ENCODE measurements at regions not wholly inside any gene's neighbourhood (a gene's known extent, or its start where the extent isn't known, plus 50 kb on each side); places are given as distances from the start of the nearest gene placed in this dataset.
"Not testable (repeated sequence)": the region's sequence is repeated elsewhere in the genome, so short reads cannot be mapped to it uniquely, and the experiment has no call there.

- not testable (repeated sequence) for DNase-seq (ENCODE audit: low read depth in 3 of 3, low spot score in 1 of 3)
Measured at GRCh38 chr5:34096033-34096432, 53.0 kb upstream of the C1QTNF3 start.

- DNase-seq (ENCODE audit: low read depth in 3 of 3, low spot score in 1 of 3): not testable (repeated sequence)
Measured at GRCh38 chr5:34099891-34100290, 56.9 kb upstream of the C1QTNF3 start.

GRCh38 chr5:34101567-34101966 lies 58.6 kb upstream of the C1QTNF3 start:
- DNase-seq (ENCODE audit: low read depth in 3 of 3, low spot score in 1 of 3): not testable (repeated sequence)

GRCh38 chr5:34108897-34109296 lies 65.9 kb upstream of the C1QTNF3 start:
- DNase-seq (ENCODE audit: low read depth in 3 of 3, low spot score in 1 of 3): not testable (repeated sequence)

GRCh38 chr5:34124280-34124679 lies 81.3 kb upstream of the C1QTNF3 start:
- DNase-seq (ENCODE audit: low read depth in 3 of 3, low spot score in 1 of 3): not testable (repeated sequence)

GRCh38 chr5:34125354-34125753 lies 82.3 kb upstream of the C1QTNF3 start:
- DNase-seq (ENCODE audit: low read depth in 3 of 3, low spot score in 1 of 3): not testable (repeated sequence)

- DNase-seq (ENCODE audit: low read depth in 3 of 3, low spot score in 1 of 3): not testable (repeated sequence)
Measured at GRCh38 chr5:34126741-34127140, 83.7 kb upstream of the C1QTNF3 start.

GRCh38 chr5:34127818-34128217 lies 84.8 kb upstream of the C1QTNF3 start:
- DNase-seq (ENCODE audit: low read depth in 3 of 3, low spot score in 1 of 3): not testable (repeated sequence)

GRCh38 chr5:34128890-34129289 lies 85.9 kb upstream of the C1QTNF3 start:
- not testable (repeated sequence) for DNase-seq (ENCODE audit: low read depth in 3 of 3, low spot score in 1 of 3)

GRCh38 chr5:34154988-34155387 lies 112.0 kb upstream of the C1QTNF3 start:
- not testable (repeated sequence) for DNase-seq (ENCODE audit: low read depth in 3 of 3, low spot score in 1 of 3)

- DNase-seq (ENCODE audit: low read depth in 3 of 3, low spot score in 1 of 3): not testable (repeated sequence)
Measured at GRCh38 chr5:34156703-34157414, 113.8 kb upstream of the C1QTNF3 start.

GRCh38 chr5:34160904-34161303 lies 117.9 kb upstream of the C1QTNF3 start:
- DNase-seq (ENCODE audit: low read depth in 3 of 3, low spot score in 1 of 3): not testable (repeated sequence)

- not testable (repeated sequence) for DNase-seq (ENCODE audit: low read depth in 3 of 3, low spot score in 1 of 3)
Measured at GRCh38 chr5:34171398-34171797, 128.4 kb upstream of the C1QTNF3 start.

GRCh38 chr5:34179453-34180190 lies 136.6 kb upstream of the C1QTNF3 start:
- not testable (repeated sequence) for DNase-seq (ENCODE audit: low read depth in 3 of 3, low spot score in 1 of 3)

GRCh38 chr5:34180225-34180624 lies 137.2 kb upstream of the C1QTNF3 start:
- not testable (repeated sequence) for DNase-seq (ENCODE audit: low read depth in 3 of 3, low spot score in 1 of 3)

GRCh38 chr5:34180940-34181614 lies 138.1 kb upstream of the C1QTNF3 start:
- DNase-seq (ENCODE audit: low read depth in 3 of 3, low spot score in 1 of 3): not testable (repeated sequence)

GRCh38 chr5:34185005-34185404 lies 142.0 kb upstream of the C1QTNF3 start:
- not testable (repeated sequence) for DNase-seq (ENCODE audit: low read depth in 3 of 3, low spot score in 1 of 3)

GRCh38 chr5:34185572-34185971 lies 142.6 kb upstream of the C1QTNF3 start:
- not testable (repeated sequence) for DNase-seq (ENCODE audit: low read depth in 3 of 3, low spot score in 1 of 3)

GRCh38 chr5:34186108-34186507 lies 143.1 kb upstream of the C1QTNF3 start:
- not testable (repeated sequence) for DNase-seq (ENCODE audit: low read depth in 3 of 3, low spot score in 1 of 3)

- not testable (repeated sequence) for DNase-seq (ENCODE audit: low read depth in 3 of 3, low spot score in 1 of 3)
Measured at GRCh38 chr5:34186865-34187264, 143.9 kb upstream of the C1QTNF3 start.

GRCh38 chr5:34187441-34187840 lies 144.4 kb upstream of the C1QTNF3 start:
- DNase-seq (ENCODE audit: low read depth in 3 of 3, low spot score in 1 of 3): not testable (repeated sequence)
